NCI-H446 (cell line): ENCODE measurements at regions not wholly inside any gene's neighbourhood (a gene's known extent, or its start where the extent isn't known, plus 50 kb on each side); places are given as distances from the start of the nearest gene placed in this dataset.
"Not testable (repeated sequence)": the region's sequence is repeated elsewhere in the genome, so short reads cannot be mapped to it uniquely, and the experiment has no call there.

Experiments used
- DNase-seq, 2 experiments: peaks; one replicate each; lab custom pipeline; 2025; lab: John Stamatoyannopoulos, UW

DNA sequence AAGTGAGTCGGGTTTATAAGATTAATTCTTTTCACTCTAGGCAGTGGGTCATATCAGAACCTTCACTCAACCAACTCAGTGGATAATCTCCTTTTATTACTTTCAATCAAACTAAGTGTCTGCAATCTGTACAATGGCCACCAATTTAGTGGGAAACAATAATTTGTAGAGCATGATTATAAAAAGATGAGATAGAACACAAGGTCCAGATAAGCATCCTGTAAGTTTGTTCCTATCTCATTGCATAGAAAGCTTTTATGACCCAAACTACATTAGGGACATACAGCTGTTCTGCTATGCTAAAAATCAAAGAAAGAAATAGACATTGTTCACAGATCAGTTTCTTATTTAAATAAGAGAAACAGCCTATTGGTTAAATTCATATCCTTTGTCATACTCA is 341.4 kb upstream of the PSMD7 start:
- no peak for DNase-seq

DNA sequence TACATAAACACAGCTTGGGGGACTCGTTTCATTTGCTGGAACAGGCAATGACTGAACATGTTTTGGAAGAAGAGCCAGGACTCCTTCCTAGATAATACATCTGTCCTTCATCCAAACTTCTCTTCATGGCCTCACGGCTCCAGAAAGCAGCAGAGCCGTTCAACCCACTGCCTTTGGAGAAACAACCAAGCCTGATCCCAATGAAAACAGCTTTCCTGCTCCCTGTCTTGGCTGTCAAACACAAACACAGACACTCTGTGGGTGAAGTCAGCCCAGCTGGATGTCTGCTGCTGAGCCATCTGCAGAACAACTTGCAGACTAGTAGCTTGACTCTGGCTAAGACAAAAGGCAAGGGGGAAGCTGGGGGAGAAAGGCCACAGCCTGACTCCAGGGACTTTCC is 345.1 kb upstream of the PSMD7 start:
- peak in 1 of 2 experiments; percentile 39 for DNase-seq

DNA sequence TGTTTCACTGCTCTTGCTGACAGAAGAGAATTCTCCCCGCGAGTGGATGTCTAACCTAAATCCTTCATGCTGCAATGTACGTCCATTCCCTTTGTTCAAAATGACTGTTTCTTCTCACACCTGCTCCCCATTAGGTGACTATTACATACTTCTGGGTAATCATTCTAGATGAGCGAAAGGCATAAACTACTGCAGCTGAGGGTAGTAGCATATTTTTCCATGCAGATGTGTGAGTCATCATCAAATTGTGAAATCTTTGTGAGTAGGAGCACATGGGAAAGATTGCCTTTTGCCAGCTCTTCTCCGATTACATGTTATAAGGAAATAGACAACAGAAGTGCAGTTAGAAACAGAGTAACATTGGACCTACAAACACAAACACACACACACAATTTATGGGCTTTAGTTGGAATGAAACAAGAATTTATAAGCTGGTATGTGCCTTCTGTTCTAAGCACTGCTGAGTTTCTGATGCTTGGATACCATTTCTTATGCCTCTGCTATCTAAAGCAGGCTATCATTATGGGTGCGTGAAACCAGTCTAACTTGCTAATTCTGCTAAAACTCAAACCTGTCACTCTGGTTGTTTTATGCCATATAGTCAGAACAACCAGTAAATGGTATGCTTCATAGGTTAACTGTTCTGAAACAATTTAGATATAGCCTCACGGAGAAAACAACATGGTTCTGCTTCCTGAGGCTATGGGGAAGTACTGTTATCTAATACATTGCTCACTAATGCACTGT is 346.9 kb upstream of the PSMD7 start:
- DNase-seq, result no peak

DNA sequence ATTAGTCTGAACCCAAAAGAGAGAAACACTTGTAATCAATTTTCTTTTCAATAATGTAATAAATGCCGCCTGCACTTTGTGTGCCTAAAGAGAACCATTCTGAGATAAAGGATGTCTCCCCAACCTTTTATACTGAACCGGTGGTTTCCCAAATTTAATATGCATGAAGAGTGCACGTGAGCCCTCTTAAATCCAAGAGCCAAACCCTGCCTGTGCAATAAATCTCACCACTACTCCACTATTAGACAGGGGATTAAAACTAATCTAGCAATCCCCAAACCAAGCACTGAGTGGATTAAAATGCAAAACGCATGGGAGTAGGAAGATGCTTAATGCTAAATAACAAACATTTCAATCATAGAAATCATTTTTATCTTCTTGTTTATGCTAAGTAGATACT is 351.0 kb upstream of the PSMD7 start:
- no peak for DNase-seq

DNA sequence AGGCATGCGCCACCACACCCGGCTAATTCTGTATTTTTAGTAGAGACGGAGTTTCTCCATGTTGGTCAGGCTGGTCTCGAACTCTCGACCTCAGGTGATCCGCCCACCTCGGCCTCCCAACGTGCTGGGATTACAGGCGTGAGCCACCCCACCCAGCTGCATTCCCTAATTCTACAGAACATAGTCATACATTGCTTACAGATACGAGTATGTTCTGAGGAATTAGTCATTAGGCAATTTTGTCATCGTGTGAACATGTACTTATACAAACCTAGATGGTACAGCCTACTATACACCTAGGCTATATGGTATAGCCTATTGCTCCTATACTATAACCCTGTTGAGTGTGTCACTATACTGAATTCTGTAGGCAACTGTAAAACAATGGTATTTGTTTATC is 353.4 kb upstream of the PSMD7 start:
- not testable (repeated sequence) for DNase-seq

DNA sequence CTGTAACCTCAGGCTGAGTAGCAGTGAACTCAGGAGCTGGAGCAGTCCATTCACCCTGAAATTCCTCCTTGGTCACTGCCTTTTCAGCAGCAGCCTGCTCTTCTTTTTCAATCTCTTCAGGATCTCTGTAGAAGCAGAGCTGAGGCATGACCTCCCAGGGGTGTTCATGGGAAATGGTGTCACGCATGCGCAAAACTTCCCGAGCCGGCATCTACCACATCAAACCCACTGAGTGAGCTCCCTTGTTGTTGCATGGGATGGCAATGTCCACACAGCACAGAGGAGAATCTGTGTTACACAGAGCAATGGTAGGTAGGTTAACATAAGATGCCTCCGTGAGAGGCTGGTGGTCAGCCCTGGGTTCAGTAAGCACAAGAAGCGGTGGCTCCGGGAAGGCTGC is 355.8 kb upstream of the PSMD7 start:
- DNase-seq, result not testable (repeated sequence)

DNA sequence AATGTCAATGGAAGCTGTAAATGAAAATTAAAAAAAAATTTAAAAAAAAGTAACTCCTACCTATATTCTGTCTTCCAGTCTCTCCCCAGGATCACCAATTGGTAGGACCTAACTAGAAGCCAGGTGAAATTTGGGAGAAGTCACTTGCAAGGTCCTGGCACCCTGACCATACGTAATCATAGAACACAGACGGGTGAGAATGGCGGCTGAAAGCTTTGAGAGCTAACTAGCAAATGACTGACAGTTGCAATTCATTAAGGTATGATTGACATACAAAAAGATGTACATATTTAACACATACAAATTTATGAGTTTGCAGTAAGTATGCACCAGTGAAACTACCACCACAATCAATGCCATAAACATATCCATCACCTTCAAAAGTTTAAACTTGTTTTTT is 372.7 kb upstream of the PSMD7 start:
- no peak for DNase-seq

GRCh38 chr16:73921295-73921694 is 375.3 kb upstream of the PSMD7 start:
- DNase-seq, result no peak

DNA sequence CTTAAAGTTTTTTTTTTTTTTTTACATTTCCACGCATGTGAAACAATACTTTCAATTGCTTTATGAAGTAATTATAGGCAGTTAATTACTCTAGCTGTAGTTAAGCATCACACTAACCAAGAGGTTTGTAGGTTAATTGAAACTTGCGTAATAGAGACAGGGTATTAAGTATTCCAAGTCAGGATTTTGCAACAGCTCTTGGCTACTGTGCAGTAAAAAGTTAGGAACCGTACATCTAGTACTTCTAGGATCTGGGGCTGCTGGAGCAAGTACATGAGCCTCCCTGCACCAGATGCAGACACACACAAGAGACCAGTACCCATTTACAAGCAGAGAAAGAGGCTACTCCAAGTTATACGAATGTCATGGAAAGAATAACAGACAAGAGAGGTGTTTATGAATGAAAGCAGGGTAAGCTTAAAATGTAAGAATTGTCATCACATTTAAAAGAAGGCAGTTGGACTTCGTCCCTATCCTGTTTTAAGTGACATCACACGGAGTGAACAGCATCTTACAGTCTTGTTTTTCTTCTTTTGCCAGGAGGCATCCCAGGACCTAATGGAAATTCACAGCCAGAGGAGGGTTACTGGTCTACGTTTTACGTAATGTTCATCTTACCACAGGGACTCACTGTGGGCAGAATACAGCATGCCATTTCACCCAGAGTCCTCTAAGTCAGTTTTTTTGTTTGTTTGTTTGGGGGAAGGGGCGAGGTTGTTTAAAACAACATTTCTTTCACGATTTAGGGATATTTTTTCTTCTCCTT is 379.6 kb upstream of the PSMD7 start:
- no peak for DNase-seq

- no peak for DNase-seq
Observed at GRCh38 chr16:73915935-73916334, 380.7 kb upstream of the PSMD7 start.

DNA sequence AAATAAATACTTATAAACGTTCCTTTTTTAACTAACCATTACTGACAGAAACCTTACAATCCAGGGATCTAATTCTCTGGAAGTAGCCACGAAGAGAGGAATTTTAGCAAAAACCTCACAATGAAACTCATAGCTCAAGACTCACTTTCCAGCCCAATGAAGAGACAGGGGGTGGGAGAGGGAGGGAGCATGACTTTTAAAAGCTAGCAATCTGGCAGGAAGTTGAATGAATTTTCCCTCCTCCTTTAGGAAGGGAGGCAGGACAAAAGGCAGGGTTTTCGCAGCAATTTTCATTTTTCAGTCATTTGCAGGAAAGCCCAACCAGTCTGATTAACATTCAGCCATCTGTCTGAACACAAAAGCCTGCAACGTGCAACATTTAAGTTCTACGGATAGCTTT is 381.5 kb upstream of the PSMD7 start:
- DNase-seq, result no peak

GRCh38 chr16:73912850-73913249 is 383.8 kb upstream of the PSMD7 start:
- no peak for DNase-seq

- no peak for DNase-seq
Observed at GRCh38 chr16:73912281-73912680, 384.3 kb upstream of the PSMD7 start.

GRCh38 chr16:73909529-73910035 is 387.0 kb upstream of the PSMD7 start:
- DNase-seq, result no peak

GRCh38 chr16:73891129-73891542 is 405.5 kb upstream of the PSMD7 start:
- no peak for DNase-seq

- DNase-seq, result no peak
Observed at GRCh38 chr16:73890186-73891128, 406.2 kb upstream of the PSMD7 start.

DNA sequence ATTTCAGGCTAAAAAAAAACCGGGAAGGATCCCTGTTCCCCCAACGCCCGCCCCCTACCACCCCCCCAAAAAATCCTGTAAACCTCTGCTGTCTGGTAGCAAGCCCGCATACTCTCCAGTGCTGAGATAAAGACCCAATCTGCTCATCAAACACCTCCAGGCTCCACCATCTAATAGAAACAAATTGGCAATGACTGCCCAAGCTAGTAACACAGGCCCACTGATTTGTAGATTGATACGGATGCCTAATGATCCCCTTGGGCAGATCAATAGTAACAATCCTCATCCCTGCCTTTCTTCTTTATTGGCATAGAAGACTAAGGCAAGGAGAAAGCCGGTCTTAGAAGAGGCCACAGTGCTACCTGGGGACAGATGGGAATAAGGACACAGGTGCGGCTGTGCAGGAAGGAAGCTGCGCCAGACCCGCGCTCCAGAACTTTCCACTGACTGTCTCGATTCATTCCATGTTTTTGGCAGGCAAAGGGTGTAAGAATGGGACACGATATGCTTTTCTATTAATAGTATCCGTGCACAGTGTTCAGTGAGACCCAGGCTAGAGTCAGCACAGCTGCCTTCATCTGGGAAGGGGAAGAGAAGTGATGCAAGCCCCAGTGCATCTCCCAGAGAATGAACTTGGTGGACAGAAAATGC is 407.6 kb upstream of the PSMD7 start:
- DNase-seq, result no peak

DNA sequence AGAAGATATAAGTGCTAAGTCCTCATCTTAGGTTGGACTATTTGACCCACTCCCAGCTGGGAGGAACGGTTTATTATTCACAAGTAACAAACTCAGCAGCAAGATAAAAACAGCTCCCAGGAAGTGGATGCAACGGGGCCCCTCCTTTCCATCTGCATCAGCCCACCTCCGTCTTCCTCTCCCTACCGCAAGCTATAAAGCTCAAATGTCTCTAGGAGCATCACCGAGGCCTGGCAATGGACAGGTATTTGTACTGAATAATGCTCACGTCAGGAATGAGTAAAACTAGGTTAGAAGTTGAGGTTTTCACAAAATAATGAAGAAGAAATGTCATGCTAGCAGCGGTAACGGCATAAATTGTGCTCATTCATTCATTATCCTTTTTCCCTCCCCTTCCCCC is 408.7 kb upstream of the PSMD7 start:
- no peak for DNase-seq

DNA sequence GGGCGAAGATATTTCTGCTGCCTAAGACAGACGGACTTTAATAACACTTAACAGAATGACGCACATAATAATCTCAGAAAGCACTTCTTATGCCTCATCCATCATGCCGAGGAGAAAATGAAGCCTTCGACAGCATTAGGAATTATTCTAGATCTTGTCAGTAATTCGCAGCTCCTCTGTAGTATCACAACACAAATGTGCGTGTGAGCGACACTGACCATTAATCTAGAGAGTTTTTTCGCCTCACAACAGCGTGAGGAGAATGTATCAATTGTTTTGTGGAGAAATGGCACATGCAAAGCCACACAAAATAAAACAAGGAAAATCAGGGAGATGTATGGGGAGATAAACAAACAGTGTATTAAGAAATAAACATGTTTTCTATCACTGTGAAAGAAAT is 410.2 kb upstream of the PSMD7 start:
- DNase-seq, result no peak

DNA sequence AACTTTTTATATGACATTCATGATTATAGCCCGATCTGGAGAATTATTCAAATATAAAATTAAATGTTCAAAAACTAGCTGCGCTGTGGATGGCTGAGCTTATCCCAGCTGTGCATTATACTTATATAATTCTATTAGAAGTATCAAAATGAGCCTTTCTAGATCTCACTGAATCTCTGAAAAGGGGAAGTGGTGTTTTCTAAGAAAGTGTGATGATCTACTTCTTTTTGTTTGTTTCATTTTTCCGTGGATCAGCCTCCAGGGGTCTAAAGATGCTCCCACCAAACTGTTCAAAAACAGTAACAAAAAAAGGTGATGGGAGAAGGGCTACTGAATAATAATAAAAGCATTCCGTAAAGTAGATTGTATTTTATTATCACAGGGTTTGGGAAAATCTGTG is 411.3 kb upstream of the PSMD7 start:
- no peak for DNase-seq

- no peak for DNase-seq
Observed at GRCh38 chr16:73883841-73884240, 412.8 kb upstream of the PSMD7 start.

DNA sequence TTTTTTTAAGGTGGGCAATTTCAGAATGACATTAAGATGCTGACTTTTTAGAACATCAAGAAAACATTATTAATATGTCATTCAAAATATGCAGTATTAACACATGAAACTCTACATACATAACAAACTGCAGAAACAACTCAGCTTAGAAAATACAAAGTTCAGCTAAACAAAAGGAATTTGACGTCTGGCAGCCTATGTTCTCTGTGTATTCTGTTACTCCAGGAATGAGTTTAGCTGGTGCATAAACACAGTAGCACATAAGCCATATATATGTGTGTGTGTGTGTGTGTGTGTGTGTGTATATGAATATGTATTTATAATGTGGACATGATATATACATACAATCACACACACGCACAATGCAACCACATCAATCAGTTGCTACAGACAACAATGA is 413.5 kb upstream of the PSMD7 start:
- DNase-seq, result no peak
